ENCODE measurements at regions not wholly inside any gene's neighbourhood (a gene's known extent, or its start where the extent isn't known, plus 50 kb on each side); places are given as distances from the start of the nearest gene placed in this dataset.

GRCh38 chr2:236719192-236719635 is 149.6 kb downstream of the ACKR3 start:
- no peak for DNase-seq

GRCh38 chr2:236720974-236721540 is 151.4 kb downstream of the ACKR3 start:
- DNase-seq: peak; percentile 84

- DNase-seq: no peak
Observed at GRCh38 chr2:236724200-236724599, 154.6 kb downstream of the ACKR3 start.

- no peak for DNase-seq
Observed at GRCh38 chr2:236726701-236727450, 157.3 kb downstream of the ACKR3 start.

GRCh38 chr2:236728916-236729670 is 159.5 kb downstream of the ACKR3 start:
- DNase-seq: no peak

GRCh38 chr2:236730393-236730792 is 160.8 kb downstream of the ACKR3 start:
- no peak for DNase-seq

- no peak for DNase-seq
Observed at GRCh38 chr2:236731767-236732580, 162.3 kb downstream of the ACKR3 start.

GRCh38 chr2:236733156-236733555 is 163.5 kb downstream of the ACKR3 start:
- DNase-seq: no peak

- no peak for DNase-seq
Observed at GRCh38 chr2:236735825-236736238, 166.2 kb downstream of the ACKR3 start.

GRCh38 chr2:236738030-236738429 is 168.4 kb downstream of the ACKR3 start:
- DNase-seq: no peak

GRCh38 chr2:236738896-236739295 is 169.3 kb downstream of the ACKR3 start:
- no peak for DNase-seq

GRCh38 chr2:236739663-236740062 is 170.0 kb downstream of the ACKR3 start:
- DNase-seq: no peak

GRCh38 chr2:236740506-236740905 is 170.9 kb downstream of the ACKR3 start:
- DNase-seq: no peak

- DNase-seq: no peak
Observed at GRCh38 chr2:236743039-236743920, 173.7 kb downstream of the ACKR3 start.

GRCh38 chr2:236743921-236744280 is 174.3 kb downstream of the ACKR3 start:
- DNase-seq: no peak

GRCh38 chr2:236744281-236744705 is 174.7 kb downstream of the ACKR3 start:
- no peak for DNase-seq

- no peak for DNase-seq
Observed at GRCh38 chr2:236744716-236745115, 175.1 kb downstream of the ACKR3 start.

- no peak for DNase-seq
Observed at GRCh38 chr2:236745420-236746210, 176.0 kb downstream of the ACKR3 start.

GRCh38 chr2:236746833-236747232 is 177.2 kb downstream of the ACKR3 start:
- no peak for DNase-seq

GRCh38 chr2:236747426-236747825 is 177.8 kb downstream of the ACKR3 start:
- no peak for DNase-seq

- no peak for DNase-seq
Observed at GRCh38 chr2:236747925-236748324, 178.3 kb downstream of the ACKR3 start.
